Colon (tissue), 2 donors: ENCODE measurements at regions not wholly inside any gene's neighbourhood (a gene's known extent, or its start where the extent isn't known, plus 50 kb on each side); places are given as distances from the start of the nearest gene placed in this dataset.

ENCODE experiments used
- FAIRE-seq: peaks from 2 replicates; lab custom pipeline; 2012; peaks lifted over from hg19 to GRCh38; lab: Jason Lieb, UNC
- donor health status: control.
- donor health status: control.

DNA sequence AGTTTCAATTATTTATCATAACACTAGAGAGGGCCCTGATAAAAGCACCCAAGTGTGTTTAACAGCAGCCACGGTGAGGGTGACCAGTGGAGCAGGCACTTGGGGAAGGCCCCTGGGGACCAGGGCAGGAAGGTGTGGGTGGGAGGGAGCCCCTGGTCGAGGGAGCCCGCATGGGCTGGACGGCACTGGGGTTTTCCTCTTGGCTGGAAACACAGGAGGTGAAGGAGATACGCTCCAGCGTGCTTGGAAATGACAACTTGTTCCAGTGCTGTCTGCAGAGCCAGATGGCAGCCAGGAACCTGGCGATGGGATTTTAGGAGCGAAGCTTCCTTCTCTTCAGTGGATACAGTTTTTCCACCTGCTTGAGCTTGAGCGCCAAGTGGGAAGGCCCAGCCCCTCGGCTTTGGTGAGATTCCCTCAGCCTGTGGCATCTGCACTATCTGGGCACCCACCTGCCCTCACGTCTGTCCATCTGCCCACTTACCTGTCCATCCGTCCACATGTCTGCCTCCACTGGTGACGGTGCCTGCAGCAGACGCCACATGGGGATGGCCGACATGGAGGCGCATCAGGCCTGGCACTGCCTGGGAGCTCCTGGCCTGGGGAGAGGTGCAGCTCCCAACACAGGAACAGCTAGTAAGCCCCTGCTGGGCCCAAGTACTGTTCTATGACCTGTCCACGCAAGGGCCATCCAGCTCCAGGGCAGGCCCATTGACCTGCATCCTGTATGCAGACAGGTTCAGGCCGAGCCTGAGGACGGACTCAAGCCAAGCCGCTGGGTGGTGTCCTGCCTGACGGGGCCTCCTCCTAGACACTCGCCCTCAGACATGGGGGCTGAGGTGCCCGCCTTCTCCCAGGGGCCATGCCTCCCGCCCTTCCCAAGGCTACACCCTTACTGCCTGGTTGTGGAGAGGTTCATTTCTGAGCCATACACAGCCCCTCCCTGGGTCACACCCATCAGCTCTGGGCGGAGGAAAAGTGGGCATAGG is 192.2 kb upstream of the C14orf180 start:
- FAIRE-seq, result no peak

DNA sequence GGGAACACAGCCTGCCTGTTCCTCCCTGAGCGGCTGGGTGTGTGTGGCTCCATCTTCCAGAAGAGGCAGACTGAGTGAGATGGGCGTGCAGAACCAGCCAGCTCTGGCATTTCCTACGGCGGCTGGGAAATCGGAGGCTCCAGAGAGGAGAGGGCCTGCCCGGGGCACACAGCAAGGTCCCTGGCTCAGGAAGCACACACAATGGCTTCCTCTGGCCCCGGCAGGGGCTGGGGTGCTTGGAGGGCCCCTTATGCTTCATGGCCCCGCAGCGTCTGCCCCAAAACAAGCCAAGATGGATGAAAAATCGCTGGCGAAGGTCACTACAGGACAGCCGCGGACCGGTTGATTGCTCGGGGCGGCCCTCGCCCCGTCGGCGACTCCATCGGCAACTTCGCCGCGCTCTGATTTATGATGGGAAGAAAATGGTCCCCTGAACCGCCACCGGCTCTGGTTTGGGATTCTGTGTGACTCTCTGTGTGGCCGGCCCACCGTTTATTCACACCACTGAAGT is 191.5 kb upstream of the C14orf180 start:
- FAIRE-seq, result no peak

DNA sequence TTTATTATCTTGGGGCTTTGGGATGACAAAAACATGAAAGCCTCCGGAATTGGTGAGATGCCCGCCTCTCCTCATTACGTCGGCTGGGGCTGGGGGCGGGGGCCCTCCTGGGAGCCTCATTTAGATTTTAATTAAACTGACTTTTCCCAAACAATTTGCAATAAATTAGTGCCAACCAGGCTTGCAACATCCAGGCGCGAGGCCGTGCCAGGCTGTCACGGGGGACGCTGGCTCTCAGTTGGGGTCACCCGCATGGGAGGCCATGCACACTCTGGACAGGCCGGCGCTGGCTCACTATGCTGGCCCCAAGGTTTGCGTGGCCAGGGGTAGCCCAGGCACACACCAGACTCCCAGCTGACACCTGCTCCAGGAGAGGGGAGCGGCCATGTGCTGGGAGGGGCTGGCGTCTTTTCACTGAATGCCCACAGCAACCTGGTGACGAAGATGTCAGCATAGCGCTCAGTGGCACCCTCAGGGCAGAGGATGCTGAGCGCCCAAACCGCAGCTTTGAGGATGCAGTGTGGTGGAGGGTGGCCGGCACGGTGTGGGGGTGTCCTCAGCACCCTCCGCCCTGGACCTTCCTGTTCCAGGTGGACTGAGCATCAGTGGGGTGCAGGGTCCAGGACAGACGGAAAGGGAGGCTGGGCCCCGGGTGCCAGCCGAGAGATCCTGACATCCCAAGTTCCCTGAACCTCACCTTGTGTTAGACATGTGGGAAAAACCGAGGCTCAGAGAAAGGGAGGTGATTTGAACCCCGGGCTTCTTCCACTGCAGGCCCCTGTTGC is 190.8 kb upstream of the C14orf180 start:
- FAIRE-seq, result no peak

DNA sequence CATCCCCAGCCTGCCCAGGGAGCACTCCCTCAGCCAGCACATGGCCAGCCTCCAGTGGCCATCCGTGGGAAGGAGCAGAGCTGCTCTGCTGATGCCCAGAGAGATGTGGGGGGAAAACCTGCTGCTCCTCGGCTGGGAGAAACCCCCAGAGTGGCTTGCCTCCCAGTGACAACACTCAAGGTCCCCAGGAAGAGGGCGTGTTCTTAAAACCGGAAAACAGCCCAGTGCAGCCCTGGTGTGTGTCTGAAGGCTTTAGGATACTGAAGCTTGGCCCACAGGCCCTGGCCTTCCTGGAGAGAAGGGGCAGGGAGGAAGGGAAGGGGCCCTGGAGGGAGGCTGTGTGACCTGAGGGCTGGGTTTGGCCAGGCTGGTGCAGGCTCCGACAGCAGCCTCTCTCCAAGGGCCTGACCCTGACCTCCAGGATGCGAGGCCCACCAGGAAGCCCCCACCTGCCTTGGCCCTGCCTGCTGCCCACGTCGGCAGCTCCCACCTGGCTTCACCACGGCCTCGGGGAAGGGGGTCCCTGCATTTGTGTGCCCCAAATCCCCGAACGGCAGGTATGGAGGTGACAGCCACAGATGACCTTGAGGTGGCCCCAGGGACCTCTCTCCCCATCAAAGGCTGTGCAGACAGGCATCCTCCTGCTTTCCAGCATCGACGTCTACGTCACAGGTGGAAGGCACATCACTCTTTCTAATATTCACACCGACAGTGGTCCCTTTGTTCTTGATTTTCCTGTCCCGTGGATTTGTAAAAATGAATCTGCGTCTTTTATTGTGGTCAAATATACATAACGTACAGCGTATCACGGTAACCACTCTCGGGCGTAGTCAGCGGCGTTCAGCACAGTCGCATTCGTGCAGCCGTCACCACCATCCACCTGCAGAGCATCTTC is 190.0 kb upstream of the C14orf180 start:
- no peak for FAIRE-seq

DNA sequence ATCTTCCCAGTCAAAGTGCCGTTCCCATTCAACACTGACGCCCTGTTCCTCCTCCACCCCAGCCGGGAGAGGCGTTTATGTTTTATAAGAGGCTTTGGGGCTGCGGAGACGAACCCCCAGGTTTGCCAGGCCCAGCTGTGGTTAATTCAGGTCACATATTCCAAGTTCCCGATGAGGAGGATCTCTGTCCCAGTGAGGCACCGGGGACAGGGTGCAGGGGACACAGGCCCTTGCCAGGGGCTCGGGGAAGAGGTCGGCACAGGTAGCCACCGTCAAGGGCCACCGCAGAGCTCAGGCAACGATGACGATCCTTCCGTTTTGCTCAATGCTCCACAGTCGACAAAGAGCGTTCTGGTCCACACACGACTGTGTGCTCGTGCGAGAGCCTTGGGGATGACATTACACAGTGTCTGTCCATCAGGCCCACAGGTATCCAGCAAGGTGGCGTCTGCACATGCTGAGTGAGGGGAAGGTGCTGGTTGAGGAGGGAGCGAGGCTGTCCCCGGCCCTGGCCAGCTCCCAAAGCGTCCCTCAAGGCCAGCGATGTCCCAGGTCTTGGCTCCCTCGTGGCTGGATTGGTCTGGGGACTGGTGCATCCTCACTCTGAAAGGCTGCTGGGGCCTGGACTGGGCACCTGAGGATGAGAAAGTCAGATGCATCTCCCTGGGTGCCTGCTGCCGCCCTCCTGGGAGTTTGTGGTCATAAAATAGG is 189.2 kb upstream of the C14orf180 start:
- FAIRE-seq, result no peak

DNA sequence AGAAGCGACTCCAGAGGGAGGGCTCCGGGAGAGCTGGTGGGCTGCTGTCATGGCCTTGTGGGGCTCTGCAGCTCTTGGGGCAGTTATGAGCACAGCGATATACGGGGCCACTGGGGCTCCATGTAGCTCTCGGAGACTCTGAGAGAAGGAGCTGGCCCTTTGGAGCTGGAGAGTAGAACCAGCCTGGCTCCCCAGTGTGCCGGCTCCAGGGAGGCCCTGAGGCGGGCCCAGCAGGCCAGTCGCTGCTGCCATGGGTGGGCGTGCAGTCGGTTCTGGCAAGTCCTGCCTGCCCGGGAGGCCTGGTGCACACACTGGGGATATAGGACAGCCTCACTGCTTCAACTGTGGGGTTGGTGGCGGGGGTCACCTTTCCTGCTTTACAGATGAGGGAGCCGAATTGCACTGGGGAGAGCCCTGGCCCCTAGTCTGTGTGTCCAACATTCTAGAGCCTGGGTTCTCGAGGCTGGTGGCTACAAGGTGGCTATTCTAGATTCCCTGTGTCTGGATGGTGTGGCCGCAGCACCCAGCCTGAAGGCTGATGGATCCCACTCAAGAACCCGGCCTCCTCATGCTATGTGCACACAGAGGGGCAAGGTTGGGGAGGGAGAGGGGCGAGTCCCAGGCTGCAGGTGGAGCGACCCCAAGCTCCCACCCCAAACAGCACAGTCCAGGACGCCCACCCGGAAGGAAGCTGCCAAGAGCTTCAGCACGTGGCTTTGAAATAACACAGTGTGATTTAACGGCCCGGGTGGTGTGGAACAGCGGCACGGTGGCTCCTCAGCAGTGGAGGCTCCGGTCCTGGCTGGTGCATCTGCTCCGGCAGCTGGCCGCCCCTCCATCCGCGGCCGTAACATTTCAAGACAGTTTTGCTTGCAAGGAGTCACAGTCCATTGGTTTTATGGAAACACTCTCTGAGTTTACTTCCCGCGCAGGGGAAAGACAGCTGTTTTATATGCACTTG is 188.3 kb upstream of the C14orf180 start:
- FAIRE-seq, result no peak

DNA sequence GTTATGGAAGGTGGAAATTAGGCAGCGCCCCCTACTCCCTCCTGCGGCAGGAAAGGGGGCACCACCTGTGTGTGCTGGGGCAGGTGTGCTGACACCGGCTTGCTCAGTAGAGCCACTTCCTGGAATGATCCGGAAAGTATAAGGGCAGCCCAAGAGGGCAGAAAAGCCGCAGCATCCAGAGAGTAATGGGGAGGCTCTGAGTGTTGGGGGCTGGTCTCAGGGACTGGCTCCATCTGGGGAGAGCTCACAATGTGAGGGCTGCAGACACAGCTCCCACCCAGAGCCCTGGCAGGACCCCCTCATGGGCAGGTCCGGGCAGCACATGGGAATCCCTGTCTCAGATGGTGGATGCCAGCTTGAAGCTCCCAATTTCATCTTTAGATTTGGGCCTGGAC is 187.6 kb upstream of the C14orf180 start:
- FAIRE-seq, result no peak

DNA sequence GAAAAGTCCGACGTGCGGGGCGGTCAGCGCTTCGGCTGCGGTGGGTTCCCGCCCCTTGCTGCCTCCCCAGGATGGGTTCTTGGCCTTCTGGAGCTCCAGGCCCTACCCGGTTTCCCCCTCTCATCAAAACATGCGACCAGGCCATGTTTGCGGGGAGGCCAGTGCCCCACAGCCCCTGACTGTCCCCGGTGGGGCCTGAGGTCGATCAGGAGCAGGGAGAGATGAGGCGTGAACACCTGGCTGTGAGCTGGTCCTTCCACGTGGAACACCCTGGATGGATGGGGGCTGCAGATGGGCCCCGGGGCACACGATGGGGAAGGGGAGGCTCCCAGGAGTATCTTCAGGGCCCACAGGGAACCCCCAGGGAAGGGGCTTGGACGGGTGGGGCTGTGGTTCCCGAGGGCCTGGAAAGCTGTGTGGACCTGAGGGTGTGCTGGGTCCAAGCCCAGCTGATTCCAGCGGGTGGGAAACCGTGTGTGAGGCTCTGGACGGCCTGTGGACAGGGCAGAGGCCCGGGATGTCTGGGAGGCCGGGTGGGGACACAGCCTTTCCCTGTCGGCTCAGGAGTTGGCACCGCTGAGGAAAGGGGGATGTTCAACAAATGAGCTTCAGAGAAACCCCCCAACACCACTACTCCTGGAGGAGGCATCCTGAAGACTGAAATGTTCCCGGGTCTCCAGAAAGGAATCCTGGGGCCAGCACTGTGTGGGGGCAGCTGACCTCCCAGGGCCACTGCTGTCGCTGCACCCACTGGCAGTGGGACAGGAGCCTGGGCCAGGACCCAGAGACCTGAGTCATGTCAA is 187.0 kb upstream of the C14orf180 start:
- FAIRE-seq, result no peak

DNA sequence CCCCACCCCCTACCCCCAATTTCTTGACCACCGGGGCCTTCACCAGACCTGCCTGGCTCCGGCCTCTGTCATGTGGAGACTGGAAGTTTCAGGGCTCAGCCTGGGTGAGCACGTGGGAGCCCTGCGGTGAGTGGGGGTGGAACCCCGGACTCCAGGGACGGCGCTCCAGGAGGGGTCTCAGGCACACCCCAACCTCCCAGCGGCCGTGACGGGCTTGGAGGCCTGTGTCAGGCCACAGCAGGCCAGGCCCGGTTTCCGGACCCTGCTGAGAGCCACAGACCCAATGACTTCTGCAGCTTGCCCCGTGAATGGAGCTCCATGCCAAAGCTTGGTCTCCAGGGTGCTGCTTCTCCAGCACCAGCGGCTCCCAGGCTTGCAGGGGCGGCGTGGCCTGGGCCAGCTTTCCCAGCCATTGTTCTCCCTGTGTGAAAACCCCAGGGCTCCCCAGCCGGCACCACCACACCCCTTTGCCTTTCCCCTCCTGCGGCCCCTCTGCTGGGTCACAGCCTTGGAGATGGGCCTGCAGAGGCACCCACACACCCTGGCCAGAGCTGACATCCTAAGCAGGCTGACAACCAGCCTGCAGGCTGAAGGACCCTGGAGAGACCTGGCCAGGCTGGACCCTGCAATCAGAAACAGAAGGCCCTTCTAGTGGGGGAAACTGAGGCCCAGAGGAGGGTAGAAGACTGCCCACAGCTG is 186.2 kb upstream of the C14orf180 start:
- no peak for FAIRE-seq

DNA sequence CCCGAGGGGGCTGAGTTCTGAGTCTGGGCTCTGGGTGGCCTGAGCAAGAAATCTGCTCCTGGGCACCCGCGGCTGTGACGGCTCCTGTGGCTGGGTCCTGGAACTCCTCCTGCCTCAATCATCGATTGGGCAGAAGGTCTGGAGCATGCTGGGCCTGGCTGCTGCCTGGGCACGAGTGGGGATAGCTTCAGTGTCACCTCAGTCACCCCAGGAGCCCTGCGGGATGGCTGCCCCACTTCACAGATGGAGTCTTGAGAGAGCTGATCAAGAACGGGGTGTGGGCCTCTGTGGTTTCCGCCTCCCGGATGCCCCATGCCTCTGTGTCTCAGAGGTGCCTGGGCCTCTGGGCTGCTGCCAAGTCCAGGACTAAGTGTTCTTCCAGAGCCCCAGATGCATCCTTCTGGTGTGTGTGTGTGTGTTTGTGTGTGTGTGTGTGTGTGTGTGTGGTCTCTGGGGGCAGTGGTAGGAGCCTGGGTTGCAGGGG is 185.6 kb upstream of the C14orf180 start:
- no peak for FAIRE-seq

DNA sequence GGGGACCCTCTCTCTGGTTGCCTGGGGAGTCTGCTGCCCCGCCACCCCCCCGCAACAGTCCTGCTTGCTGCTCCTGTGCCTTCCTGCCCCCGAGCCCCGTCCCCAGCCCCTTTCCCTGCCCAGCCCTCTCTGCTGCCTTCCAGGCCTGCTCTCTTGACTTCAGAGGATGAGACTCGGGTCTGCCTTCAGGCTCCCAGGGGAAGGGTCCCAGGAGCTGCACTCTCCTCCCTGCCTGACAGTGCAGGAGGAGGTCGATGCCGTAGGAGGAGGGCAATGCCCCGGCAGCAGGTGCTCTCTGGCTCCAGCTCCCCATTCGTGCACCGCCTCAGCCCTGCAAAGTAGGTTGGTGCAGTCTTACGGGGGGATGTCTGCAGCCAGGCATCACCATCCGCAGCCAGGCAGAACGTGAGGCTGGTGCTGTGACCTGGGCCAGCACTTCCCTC is 185.1 kb upstream of the C14orf180 start:
- no peak for FAIRE-seq

DNA sequence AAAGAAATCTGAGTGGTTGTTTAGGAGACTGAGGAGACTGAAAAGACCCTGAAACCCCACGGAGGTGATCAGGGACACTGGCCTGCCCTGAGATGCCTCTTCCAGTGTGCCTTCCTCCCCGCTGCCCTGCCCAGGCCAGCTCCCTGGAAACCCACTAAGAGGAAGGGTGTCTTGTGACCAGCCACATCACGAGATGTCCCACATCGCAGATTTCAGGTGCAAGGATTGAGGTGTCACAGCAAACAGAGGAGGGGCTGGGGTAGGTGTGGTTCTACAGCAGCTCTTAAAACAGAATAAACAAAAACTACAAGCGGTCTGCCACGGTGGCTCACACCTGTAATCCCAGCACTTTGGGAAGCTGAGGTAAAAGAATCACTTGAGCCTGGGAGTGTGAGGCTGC is 184.3 kb upstream of the C14orf180 start:
- FAIRE-seq, result no peak

DNA sequence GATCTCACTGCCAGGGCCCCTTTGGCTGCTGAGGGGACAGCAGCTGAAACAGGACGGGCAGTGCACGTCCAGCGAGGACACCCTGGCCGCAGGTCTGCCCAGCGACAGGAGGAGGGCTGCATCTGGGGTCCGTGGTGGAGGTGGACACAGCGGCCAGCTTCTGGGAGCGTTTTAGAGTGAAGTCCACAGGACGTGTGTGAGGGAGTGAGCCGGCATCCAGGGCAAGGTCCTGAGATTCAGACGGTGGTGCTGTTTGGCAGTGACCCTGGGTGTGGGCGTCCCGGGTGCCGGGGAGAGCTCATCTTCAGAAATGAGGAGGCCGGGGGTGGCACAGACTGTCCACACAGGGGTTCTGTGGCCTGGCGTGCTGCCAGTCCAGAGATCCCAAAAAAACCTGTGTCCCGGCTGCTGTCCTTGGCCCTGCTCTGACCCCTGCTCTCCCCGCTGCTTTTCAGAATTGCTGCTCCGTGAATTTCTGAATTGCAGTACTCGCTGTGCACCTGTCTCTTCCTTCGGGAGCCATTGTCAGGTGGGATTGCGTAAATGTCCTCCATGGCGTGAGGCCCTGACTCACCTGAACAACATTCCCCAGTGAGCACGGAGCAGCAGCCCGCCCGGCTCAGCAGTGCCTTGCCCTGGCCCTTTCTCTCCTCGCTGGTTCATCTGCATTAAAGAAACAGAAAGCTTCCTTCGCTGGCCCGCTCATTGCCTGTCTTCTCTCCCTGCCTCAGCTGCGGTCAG is 183.5 kb upstream of the C14orf180 start:
- no peak for FAIRE-seq

DNA sequence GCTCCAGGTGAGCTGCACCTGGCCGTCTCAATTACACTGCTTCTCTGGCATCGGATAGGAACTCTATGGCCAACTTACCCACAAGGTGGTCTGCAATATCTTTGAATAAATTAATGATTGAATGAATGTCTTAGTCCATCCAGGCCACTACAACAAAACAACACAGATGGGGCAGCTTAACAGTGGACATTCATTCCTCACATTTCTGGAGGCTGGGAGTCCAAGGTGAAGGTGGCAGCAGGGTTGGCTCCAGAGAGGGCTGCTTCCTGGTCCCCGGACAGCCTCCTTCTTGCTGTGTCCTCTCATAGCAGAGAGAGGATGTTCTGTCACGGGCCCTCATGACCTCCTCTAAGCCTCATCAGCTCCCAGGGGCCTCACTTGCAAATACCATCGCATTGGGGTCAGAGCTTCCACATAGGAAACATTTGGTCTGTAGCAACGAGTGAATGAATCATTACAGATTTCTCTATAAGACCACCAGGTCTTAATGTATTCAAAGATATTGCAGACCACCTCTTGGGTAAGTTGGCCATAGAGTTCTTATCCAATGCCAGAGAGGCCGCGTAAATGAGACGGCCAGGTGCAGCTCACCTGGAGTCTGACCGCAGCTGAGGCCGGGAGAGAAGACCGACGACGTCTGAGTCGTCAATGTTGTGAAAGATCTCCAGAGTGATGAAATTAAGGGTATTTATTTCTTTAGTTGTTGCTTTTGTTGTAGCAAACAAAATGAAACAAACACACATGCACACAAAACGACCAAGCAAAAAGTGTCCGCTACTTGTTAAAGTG is 182.7 kb upstream of the C14orf180 start:
- no peak for FAIRE-seq

DNA sequence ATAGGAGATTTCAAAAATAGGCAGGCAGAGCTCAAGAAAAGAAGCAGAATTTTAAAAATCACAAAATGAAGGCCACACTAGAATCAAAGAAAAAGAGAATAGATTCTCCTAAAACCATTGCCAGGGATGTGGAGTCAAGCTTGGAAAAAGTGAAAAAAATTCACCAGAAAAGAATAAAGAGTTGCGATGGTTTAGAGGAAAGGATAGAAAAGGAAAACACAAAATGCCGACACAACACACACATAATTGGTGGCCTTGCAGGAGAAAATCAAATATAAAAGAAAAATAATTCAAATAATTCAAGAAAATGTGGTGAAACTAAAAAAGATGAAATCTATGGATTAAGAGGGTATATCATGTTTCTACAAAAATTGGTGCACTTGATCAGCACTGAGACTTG is 181.6 kb upstream of the C14orf180 start:
- no peak for FAIRE-seq

DNA sequence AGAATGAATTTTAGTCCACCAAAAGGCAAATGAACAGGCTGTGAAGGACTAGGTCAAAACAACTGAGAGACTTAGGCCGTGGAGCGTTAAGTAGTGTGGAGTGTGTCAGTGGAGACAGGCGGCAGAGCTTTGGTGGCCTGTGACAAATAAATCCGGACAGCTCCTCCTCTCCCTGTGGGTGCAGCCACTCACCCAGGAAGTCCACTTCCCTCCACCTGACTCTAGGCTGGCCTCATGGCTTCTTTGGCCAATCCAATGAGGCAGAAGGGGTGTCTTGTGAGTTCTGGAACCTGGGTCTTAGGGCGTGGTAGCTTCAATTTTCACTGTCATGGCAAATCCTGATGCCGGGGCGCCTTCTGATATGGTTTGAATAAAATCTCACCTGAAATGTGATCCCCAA is 180.9 kb upstream of the C14orf180 start:
- no peak for FAIRE-seq
